Midbrain (tissue), 1 donor: ENCODE measurements at regions not wholly inside any gene's neighbourhood (a gene's known extent, or its start where the extent isn't known, plus 50 kb on each side); places are given as distances from the start of the nearest gene placed in this dataset.

Experiments used
- DNase-seq: peaks from one replicate; lab custom pipeline; 2025; lab: John Stamatoyannopoulos, UW

- no peak for DNase-seq
Observed at GRCh38 chr16:50956637-50957036, 194.4 kb downstream of the SALL1 start.

DNA sequence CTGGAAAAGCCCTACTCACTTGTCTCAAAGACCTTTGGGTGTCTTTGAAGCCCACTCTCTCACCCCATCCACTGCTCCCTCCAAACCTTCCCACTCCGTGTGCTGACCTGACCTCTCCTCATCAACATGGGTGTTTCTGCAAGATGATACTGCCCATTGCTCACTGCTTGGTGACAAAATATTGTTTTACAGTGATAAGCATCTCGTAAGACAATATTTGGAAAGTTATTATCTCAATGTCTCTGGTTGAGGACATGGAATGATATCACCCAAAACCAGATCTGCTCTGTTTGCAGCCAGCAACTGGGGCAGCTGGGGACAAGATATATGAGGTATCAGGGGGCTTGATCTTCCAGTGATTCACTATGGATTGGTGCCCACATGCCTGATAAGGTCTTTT is 195.8 kb downstream of the SALL1 start:
- DNase-seq = no peak

DNA sequence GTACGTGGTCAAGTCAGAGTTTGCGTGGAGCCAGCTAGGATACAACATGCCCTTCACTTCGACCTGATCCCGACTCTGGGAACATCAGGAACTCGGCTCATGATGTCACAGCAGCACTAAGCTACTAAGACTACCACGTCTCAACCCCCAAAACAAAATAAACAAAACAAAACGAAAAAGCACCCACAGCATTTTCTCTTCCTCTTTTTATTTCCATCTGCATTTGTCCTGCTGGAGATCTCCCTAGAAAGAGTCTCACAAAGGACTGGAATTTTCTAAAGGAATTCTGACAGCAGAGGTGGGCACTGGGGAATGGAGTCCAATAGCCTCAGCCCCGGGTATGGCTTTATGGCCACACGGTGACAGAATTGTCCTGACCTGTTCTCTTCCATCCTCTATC is 196.6 kb downstream of the SALL1 start:
- no peak for DNase-seq

- DNase-seq = no peak
Observed at GRCh38 chr16:50953290-50953689, 197.8 kb downstream of the SALL1 start.

DNA sequence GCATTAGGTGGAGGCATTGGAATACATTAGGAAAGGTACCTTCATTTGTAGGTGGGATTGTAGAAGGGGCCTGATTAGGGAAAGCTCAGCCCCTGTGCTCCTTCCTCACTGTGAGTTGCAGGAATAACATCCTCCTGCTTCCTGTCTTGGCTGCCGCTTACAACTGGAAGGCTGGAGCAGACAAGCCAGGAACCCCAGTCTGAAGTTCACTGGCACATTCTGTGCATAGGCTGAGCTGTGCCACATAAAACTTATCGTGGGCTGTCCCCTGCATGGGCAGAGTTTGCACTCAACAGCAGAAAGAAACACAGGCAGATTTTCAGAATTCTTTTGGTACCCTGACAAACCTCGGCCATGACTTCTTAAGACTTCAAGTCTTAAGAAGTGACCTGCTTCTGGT is 200.1 kb downstream of the SALL1 start:
- DNase-seq = no peak

DNA sequence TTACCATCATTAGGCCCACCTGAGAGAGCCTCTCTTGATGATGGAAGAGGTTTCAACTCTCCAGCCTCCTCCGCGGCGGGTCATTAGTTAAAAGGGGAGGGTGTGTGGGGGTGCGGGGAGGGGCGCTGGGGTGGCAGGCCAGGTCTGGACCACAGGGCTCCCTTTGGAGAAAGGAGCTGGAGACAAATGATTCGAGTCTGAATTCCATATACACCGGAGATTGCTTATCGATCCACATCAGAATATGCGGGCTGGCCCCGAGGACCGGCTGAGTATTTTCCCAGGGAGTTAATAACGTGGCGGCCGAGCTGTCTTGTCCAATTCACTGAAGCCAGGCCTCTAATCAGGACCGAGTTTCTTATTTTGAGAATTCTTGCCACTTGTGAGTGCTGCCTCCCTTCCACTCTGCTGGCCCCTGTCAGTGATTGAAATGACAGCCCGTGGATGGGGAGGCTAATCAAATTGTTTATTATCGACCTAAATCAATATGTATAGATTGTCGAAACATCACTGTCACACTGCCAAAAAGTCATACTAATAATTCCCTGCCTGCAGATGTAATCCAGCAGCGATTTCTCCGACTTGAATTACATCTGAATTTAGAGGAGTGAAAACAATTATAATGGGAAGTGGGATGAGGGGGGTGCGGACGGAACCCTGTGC is 202.7 kb downstream of the SALL1 start:
- DNase-seq = no peak

GRCh38 chr16:50947826-50948225 is 203.2 kb downstream of the SALL1 start:
- no peak for DNase-seq

- no peak for DNase-seq
Observed at GRCh38 chr16:50946606-50947005, 204.5 kb downstream of the SALL1 start.

- DNase-seq = no peak
Observed at GRCh38 chr16:50946098-50946497, 204.2 kb downstream of the CYLD start.

- no peak for DNase-seq
Observed at GRCh38 chr16:50945171-50945570, 203.3 kb downstream of the CYLD start.

DNA sequence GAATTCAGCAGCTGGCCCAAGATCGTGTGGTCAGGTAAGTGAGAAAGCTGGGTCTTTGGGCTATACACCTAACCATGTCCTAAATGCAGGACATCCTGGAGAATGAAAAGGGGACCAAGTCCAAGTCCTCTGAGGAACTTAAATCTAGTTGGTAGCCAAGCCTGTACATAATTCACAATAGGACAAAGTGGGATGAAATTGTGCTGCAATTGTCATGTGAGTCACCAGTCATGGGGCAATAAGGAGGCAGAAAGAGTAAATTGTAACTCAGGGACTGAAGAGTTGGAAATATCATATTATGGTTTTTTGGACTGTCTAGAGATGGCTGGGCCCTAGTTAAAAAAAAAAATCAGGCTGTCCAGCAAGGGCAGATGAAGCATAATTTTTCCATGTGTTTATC is 202.6 kb downstream of the CYLD start:
- DNase-seq = no peak

GRCh38 chr16:50944033-50944432 is 202.1 kb downstream of the CYLD start:
- no peak for DNase-seq

DNA sequence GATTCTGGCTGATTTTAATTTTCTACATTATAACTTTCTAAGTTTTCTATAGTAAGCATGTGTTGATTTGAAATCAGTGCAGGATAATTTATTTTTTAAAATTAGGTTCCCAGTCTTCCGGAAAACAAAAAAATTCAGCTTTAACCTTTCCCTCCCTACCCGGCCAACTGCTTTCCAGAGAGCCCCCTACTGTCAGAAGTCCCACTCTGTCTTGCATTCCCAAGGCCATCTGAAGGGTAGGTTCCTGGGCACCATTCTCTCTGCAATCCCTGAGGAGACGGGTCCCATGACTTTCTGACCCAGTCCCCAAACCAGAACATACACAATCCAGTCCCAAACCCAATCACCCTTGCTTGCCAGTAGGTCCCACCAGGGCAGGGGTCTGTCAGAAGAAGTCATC is 200.3 kb downstream of the CYLD start:
- no peak for DNase-seq

DNA sequence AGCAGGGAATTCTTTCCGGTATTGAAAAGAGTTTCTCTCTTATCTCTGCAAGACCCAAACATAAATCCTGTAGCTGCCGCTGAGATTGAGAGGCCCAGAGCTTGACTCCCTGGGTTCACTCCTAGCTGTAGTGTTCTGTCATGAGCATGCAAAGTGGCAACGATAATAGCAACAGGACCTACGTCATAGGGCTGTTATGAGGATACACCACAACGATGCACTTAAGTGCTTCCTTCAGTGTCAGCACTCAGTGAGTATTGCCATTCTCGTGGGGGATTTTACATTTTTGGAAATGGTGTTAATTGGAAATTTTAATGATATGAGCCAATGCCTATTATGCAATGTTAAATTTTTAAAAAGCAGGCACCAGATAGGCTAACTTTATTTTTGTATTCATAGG is 199.8 kb downstream of the CYLD start:
- DNase-seq = no peak

DNA sequence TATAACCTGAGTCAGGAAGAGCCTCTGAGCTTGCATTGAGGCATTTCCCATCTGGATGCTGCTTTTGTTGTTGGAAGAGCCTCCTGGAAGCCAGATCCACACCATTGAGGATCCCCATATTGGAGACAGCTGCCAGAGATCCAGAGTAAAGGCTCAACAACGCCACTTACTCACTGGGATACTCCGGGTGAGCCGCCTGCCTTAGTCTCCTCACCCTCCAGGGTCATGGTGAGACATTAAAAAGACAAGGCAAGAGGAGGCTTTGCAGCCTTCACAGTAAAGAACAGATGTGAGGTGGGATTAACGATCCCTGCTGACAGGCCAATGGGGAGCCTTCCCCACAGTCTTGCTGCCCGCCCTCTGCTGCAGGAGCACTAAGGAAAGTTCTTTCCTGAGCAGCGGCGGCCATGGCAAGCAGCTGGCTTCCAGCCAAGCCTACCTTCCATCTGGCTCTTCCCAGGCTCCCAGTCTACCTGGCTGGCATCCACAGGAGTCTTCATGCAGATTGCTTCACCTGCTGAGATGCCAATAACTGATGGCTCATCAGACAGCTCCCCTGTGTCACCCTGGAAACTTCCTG is 198.5 kb downstream of the CYLD start:
- DNase-seq = no peak

GRCh38 chr16:50939356-50939755 is 197.5 kb downstream of the CYLD start:
- no peak for DNase-seq

GRCh38 chr16:50938932-50939331 is 197.0 kb downstream of the CYLD start:
- DNase-seq = no peak

GRCh38 chr16:50933262-50933661 is 191.4 kb downstream of the CYLD start:
- DNase-seq = no peak

- no peak for DNase-seq
Observed at GRCh38 chr16:50932348-50932935, 190.6 kb downstream of the CYLD start.

GRCh38 chr16:50928065-50928464 is 186.2 kb downstream of the CYLD start:
- no peak for DNase-seq

GRCh38 chr16:50925758-50926357 is 184.0 kb downstream of the CYLD start:
- DNase-seq = no peak

GRCh38 chr16:50924759-50925545 is 183.1 kb downstream of the CYLD start:
- DNase-seq = no peak
